Loucy (cell line): ENCODE measurements at regions not wholly inside any gene's neighbourhood (a gene's known extent, or its start where the extent isn't known, plus 50 kb on each side); places are given as distances from the start of the nearest gene placed in this dataset.

Experiments used
- H2AFZ ChIP-seq: fragments of 200-600 bp; sonication (generic); 2 replicates; pipeline ENCODE4 v1.6.0; 2016; ENCODE audit warnings: antibody characterized with exemption, mild to moderate bottlenecking, low read length, moderate library complexity
- H3F3A ChIP-seq: fragments of 200-600 bp; 2 replicates; pipeline ENCODE4 v1.6.0; 2016; ENCODE audit warnings: antibody characterized with exemption, low read depth, mild to moderate bottlenecking
- H3K27me3 ChIP-seq: fragments of 200-600 bp; sonication (generic); 2 replicates; pipeline ENCODE4 v1.6.1; 2014; ENCODE audit warnings: low read length, mild to moderate bottlenecking; ENCODE audit not compliant: insufficient read depth, poor library complexity, severe bottlenecking
- H3K36me3 ChIP-seq: fragments of 200-600 bp; sonication (generic); 2 replicates; pipeline ENCODE4 v1.6.1; 2016; ENCODE audit warnings: low read length; ENCODE audit not compliant: insufficient read depth
- H3K4me1 ChIP-seq: fragments of 200-600 bp; sonication (generic); 2 replicates; pipeline ENCODE4 v1.5.1; 2014; ENCODE audit warnings: low read length, mild to moderate bottlenecking; ENCODE audit not compliant: insufficient read depth, poor library complexity, severe bottlenecking
- H3K4me2 ChIP-seq: fragments of 200-600 bp; sonication (generic); 2 replicates; pipeline ENCODE4 v1.6.0; 2014; ENCODE audit warnings: antibody characterized with exemption, low read length, low read depth, mild to moderate bottlenecking; ENCODE audit not compliant: poor library complexity, severe bottlenecking
- H3K4me3 ChIP-seq: fragments of 200-600 bp; sonication (generic); 2 replicates; pipeline ENCODE4 v1.5.1; 2014; ENCODE audit warnings: low read length, mild to moderate bottlenecking, mixed read lengths; ENCODE audit not compliant: poor library complexity, severe bottlenecking
- H3K79me2 ChIP-seq: fragments of 200-600 bp; sonication (generic); 2 replicates; pipeline ENCODE4 v1.6.1; 2014; ENCODE audit warnings: low read length; ENCODE audit not compliant: insufficient read depth
- H3K9ac ChIP-seq: fragments of 200-600 bp; sonication (generic); 2 replicates; pipeline ENCODE4 v1.6.0; 2014; ENCODE audit warnings: mild to moderate bottlenecking, low read depth, low read length, moderate library complexity; ENCODE audit not compliant: poor library complexity, severe bottlenecking
- H3K9me2 ChIP-seq: fragments of 200-600 bp; sonication (generic); replicated peaks from 2 replicates; pipeline ENCODE4 v1.6.1; 2016; ENCODE audit warnings: low read depth, low read length, mixed read lengths
- H3K9me3 ChIP-seq: fragments of 200-600 bp; sonication (generic); 2 replicates; pipeline ENCODE4 v1.6.1; 2014; ENCODE audit warnings: mild to moderate bottlenecking, antibody characterized with exemption, low read length, low read depth; ENCODE audit not compliant: insufficient read depth
- H4K20me1 ChIP-seq: fragments of 200-600 bp; sonication (generic); 2 replicates; pipeline ENCODE4 v1.6.0; 2014; ENCODE audit warnings: antibody characterized with exemption, low read length, mild to moderate bottlenecking; ENCODE audit not compliant: insufficient read depth, poor library complexity, severe bottlenecking
- EZH2phosphoT487 ChIP-seq: fragments of 200-600 bp; IDR thresholded peaks from 2 replicates; pipeline ENCODE4 v1.6.1; 2018; ENCODE audit warnings: antibody characterized with exemption, mild to moderate bottlenecking, moderate library complexity, borderline replicate concordance
- TF ChIP-seq, protein P1 (sequence below): fragments of 200-600 bp; sonication (generic); conservative IDR thresholded peaks from 2 replicates; pipeline ENCODE4 v1.5.1; 2014; ENCODE audit warnings: mild to moderate bottlenecking, antibody characterized with exemption, low read length

GRCh38 chr18:40752316-40752715, 1202.7 kb upstream of the PIK3C3 start:
- no peaks in the 10 kb centered on the region for H3K9me3 ChIP-seq
- H4K20me1 ChIP-seq = no peaks in the 10 kb centered on the region
- no peaks in the 10 kb centered on the region for H3K79me2 ChIP-seq
- no peak overlapping the region for H3K4me3 ChIP-seq
- H3K9me2 ChIP-seq = no peaks in the 10 kb centered on the region
- no peak overlapping the region for H2AFZ ChIP-seq
- H3K4me1 ChIP-seq = no peaks in the 10 kb centered on the region
- no peaks in the 10 kb centered on the region for H3K36me3 ChIP-seq
- H3K4me2 ChIP-seq = no peak overlapping the region
- no peaks in the 10 kb centered on the region for H3F3A ChIP-seq
- no peak for TF ChIP-seq EZH2phosphoT487
- TF ChIP-seq, protein P1, sequence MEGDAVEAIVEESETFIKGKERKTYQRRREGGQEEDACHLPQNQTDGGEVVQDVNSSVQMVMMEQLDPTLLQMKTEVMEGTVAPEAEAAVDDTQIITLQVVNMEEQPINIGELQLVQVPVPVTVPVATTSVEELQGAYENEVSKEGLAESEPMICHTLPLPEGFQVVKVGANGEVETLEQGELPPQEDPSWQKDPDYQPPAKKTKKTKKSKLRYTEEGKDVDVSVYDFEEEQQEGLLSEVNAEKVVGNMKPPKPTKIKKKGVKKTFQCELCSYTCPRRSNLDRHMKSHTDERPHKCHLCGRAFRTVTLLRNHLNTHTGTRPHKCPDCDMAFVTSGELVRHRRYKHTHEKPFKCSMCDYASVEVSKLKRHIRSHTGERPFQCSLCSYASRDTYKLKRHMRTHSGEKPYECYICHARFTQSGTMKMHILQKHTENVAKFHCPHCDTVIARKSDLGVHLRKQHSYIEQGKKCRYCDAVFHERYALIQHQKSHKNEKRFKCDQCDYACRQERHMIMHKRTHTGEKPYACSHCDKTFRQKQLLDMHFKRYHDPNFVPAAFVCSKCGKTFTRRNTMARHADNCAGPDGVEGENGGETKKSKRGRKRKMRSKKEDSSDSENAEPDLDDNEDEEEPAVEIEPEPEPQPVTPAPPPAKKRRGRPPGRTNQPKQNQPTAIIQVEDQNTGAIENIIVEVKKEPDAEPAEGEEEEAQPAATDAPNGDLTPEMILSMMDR = no peak
- H3K27me3 ChIP-seq = no peaks in the 10 kb centered on the region
- H3K9ac ChIP-seq = no peak overlapping the region

GRCh38 chr18:40751186-40751585, 1203.8 kb upstream of the PIK3C3 start:
- H3K4me3 ChIP-seq = no peak overlapping the region
- no peak overlapping the region for H3K9ac ChIP-seq
- no peaks in the 10 kb centered on the region for H3K9me2 ChIP-seq
- H3K36me3 ChIP-seq = no peaks in the 10 kb centered on the region
- no peaks in the 10 kb centered on the region for H3K79me2 ChIP-seq
- H3K27me3 ChIP-seq = no peaks in the 10 kb centered on the region
- H3F3A ChIP-seq = no peaks in the 10 kb centered on the region
- H3K4me2 ChIP-seq = no peak overlapping the region
- H4K20me1 ChIP-seq = no peaks in the 10 kb centered on the region
- H2AFZ ChIP-seq = no peak overlapping the region
- no peaks in the 10 kb centered on the region for H3K4me1 ChIP-seq
- TF ChIP-seq, protein P1 = no peak
- no peaks in the 10 kb centered on the region for H3K9me3 ChIP-seq

DNA sequence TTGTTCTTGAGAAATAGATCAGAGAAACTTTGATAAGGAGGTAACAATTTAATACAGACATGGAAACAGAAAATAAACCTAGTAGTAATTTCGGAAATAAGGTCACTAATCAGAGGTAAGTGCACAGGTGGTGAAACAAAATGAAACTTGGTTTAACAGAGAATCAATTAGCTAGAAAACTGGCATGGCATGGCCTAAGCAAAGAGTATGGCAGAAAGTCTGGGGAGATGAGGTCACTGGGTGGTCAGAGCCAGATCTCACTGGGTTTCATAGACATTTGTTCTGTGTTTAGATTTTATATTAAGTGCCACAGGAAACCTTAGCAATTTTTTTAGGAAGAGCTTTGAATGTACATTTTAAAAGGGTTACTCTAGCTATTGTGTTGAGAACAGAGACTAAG, 1216.0 kb upstream of the PIK3C3 start:
- TF ChIP-seq, protein P1 = no peak
- no peak for TF ChIP-seq EZH2phosphoT487
- Histone ChIP-seq H3K27me3 (no peaks in the 10 kb centered on the region), H3K4me2 (no peak overlapping the region), H2AFZ (no peak overlapping the region), H3K9ac (no peak overlapping the region), H3K79me2 (no peaks in the 10 kb centered on the region), H3K4me1 (no peaks in the 10 kb centered on the region), H3K9me3 (no peaks in the 10 kb centered on the region), H4K20me1 (no peaks in the 10 kb centered on the region), H3K9me2 (no peaks in the 10 kb centered on the region), H3K4me3 (no peak overlapping the region), H3F3A (no peaks in the 10 kb centered on the region), H3K36me3 (no peaks in the 10 kb centered on the region)
